H1 (cell line): ENCODE measurements at regions not wholly inside any gene's neighbourhood (a gene's known extent, or its start where the extent isn't known, plus 50 kb on each side); places are given as distances from the start of the nearest gene placed in this dataset.
"Not testable (repeated sequence)": the region's sequence is repeated elsewhere in the genome, so short reads cannot be mapped to it uniquely, and the experiment has no call there.

Experiments
- EGR1 ChIP-seq: IDR thresholded peaks from 2 replicates; pipeline ENCODE4 v1.6.1; 2011; ENCODE audit warnings: low read depth, low read length, borderline replicate concordance
- POLR2A ChIP-seq, 2 experiments: IDR thresholded peaks; 1 replicate in 1 of 2; 2 replicates in 1 of 2; pipeline ENCODE4 v1.6.1; 2011; ENCODE audit warnings: low read depth in 2 of 2, low read length in 2 of 2, mild to moderate bottlenecking in 2 of 2; ENCODE audit errors: control extremely low read depth in 1 of 2
- POLR2AphosphoS5 ChIP-seq: IDR thresholded peaks from 2 replicates; pipeline ENCODE4 v1.6.1; 2011; ENCODE audit warnings: low read depth, low read length
- TF ChIP-seq, protein P1 (sequence below), 3 experiments: IDR thresholded peaks; 1 replicate in 2 of 3; 2 replicates in 1 of 3; pipeline versions ENCODE4 v1.5.1 to v1.6.1; 2011; ENCODE audit warnings: low read length in 3 of 3, mild to moderate bottlenecking in 3 of 3, inconsistent platforms in 2 of 3, low read depth in 1 of 3, moderate library complexity in 1 of 3; ENCODE audit not compliant: insufficient read depth in 1 of 3; ENCODE audit errors: control extremely low read depth in 1 of 3

DNA sequence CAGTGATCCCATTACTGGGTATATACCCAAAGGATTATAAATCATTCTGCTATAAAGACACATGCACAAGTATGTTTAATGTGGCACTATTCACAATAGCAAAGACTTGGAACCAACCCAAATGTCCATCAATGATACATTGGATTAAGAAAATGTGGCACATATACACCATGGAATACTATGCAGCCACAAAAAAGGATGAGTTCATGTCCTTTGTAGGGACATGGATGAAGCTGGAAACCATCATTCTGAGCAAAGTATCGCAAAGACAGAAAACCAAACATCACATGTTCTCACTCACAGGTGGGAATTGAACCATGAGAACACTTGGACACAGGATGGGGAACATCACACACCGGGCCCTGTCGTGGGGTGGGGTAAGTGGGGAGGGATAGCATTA lies 150.2 kb upstream of the PIK3R1 start:
- TF ChIP-seq POLR2A (IDR thresholded peaks at IDR 0.05; ENCODE audit: control extremely low read depth in 1 of 2, low read depth in 2 of 2, low read length in 2 of 2); POLR2AphosphoS5; EGR1: not testable (repeated sequence)
- TF ChIP-seq, protein P1, sequence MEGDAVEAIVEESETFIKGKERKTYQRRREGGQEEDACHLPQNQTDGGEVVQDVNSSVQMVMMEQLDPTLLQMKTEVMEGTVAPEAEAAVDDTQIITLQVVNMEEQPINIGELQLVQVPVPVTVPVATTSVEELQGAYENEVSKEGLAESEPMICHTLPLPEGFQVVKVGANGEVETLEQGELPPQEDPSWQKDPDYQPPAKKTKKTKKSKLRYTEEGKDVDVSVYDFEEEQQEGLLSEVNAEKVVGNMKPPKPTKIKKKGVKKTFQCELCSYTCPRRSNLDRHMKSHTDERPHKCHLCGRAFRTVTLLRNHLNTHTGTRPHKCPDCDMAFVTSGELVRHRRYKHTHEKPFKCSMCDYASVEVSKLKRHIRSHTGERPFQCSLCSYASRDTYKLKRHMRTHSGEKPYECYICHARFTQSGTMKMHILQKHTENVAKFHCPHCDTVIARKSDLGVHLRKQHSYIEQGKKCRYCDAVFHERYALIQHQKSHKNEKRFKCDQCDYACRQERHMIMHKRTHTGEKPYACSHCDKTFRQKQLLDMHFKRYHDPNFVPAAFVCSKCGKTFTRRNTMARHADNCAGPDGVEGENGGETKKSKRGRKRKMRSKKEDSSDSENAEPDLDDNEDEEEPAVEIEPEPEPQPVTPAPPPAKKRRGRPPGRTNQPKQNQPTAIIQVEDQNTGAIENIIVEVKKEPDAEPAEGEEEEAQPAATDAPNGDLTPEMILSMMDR (IDR thresholded peaks at IDR 0.05; ENCODE audit: control extremely low read depth in 1 of 3, insufficient read depth in 1 of 3, low read depth in 1 of 3, low read length in 3 of 3), result not testable (repeated sequence)
